Endothelial cell of umbilical vein (primary cell): ENCODE measurements at regions not wholly inside any gene's neighbourhood (a gene's known extent, or its start where the extent isn't known, plus 50 kb on each side); places are given as distances from the start of the nearest gene placed in this dataset.

Source experiments
- BruUV-seq: library from RNA; stranded (reverse); fragments of 400-500 nt; replicated peaks from 2 replicates; lab custom pipeline; 2021; lab: Mats Ljungman, UMichigan
- CTCF ChIA-PET: fragments of 300-600, 350-600 bp; sonication (Branson Sonifier 250); formaldehyde crosslinking; loops from one replicate; lab custom pipeline; 2021; ENCODE audit warnings: antibody characterized with exemption, inconsistent platforms; lab: Charles Lee
- POLR2A ChIA-PET: fragments of 300-600, 350-600 bp; sonication (Branson Sonifier 250); formaldehyde crosslinking; loops from one replicate; lab custom pipeline; 2021; ENCODE audit warnings: antibody characterized with exemption, inconsistent platforms; lab: Charles Lee
- DNase-seq: peaks from one replicate; pipeline ENCODE4 v3.0.0-alpha.2; 2011; ENCODE audit warnings: low read depth, low spot score
- FAIRE-seq: peaks from 2 replicates; lab custom pipeline; 2011; peaks lifted over from hg19 to GRCh38; lab: Jason Lieb, UNC
- H2AFZ ChIP-seq: 2 replicates; pipeline ENCODE4 v1.6.0; 2012; ENCODE audit warnings: low read depth, low read length, control low read depth, inconsistent platforms
- H3K27ac ChIP-seq: 2 replicates; pipeline ENCODE4 v1.5.1; 2011; ENCODE audit warnings: low read depth, mild to moderate bottlenecking, control low read depth, low read length, moderate library complexity; ENCODE audit not compliant: insufficient read depth
- H3K27me3 ChIP-seq, 2 experiments: 2 replicates each; pipeline versions ENCODE4 v1.6.0 to v1.6.1; 2011; ENCODE audit warnings: low read length in 2 of 2, mixed read lengths in 1 of 2; ENCODE audit not compliant: control insufficient read depth in 2 of 2, insufficient read depth in 2 of 2
- H3K36me3 ChIP-seq, 2 experiments: 2 replicates in 1 of 2; 3 replicates in 1 of 2; pipeline ENCODE4 v1.5.1; 2011; ENCODE audit warnings: low read length in 2 of 2, mild to moderate bottlenecking in 1 of 2, moderate library complexity in 1 of 2; ENCODE audit not compliant: control insufficient read depth in 2 of 2, insufficient read depth in 2 of 2; ENCODE audit errors: extremely low read depth in 1 of 2
- H3K4me1 ChIP-seq: 3 replicates; pipeline ENCODE4 v1.5.1; 2011; ENCODE audit warnings: mild to moderate bottlenecking, low read length; ENCODE audit not compliant: control insufficient read depth, insufficient read depth; ENCODE audit errors: extremely low read depth
- H3K4me2 ChIP-seq: 2 replicates; pipeline ENCODE4 v1.6.1; 2011; ENCODE audit warnings: low read length, control low read depth, mixed read lengths; ENCODE audit not compliant: insufficient read depth
- H3K4me3 ChIP-seq, 3 experiments: fragments of 200-600 bp in 1 of 3; sonication (generic), shearing (Covaris generic) in 1 of 3; replicated peaks in 1 of 3; 2 replicates each; pipeline ENCODE4 v1.5.1; 2011 to 2016; ENCODE audit warnings: control low read depth in 3 of 3, low read length in 3 of 3, mild to moderate bottlenecking in 2 of 3, inconsistent platforms in 1 of 3, low read depth in 1 of 3, moderate library complexity in 1 of 3; ENCODE audit not compliant: insufficient read depth in 1 of 3
- H3K79me2 ChIP-seq: 2 replicates; pipeline ENCODE4 v1.6.0; 2012; ENCODE audit warnings: low read length, inconsistent platforms; ENCODE audit not compliant: control insufficient read depth, insufficient read depth
- H3K9ac ChIP-seq: replicated peaks from 2 replicates; pipeline ENCODE3; 2011; ENCODE audit warnings: low read length, control low read depth; ENCODE audit not compliant: insufficient read depth; ENCODE audit errors: extremely low read depth
- H3K9me1 ChIP-seq: replicated peaks from 3 replicates; pipeline ENCODE4 v1.6.0; 2011; ENCODE audit warnings: mild to moderate bottlenecking, low read length; ENCODE audit not compliant: control insufficient read depth, insufficient read depth; ENCODE audit errors: extremely low read depth
- H3K9me3 ChIP-seq: replicated peaks from 2 replicates; pipeline ENCODE4 v1.5.1; 2012; ENCODE audit warnings: low read length, inconsistent platforms; ENCODE audit not compliant: control insufficient read depth, insufficient read depth
- H4K20me1 ChIP-seq: replicated peaks from 2 replicates; pipeline ENCODE3; 2011; ENCODE audit warnings: mild to moderate bottlenecking, low read length; ENCODE audit not compliant: control insufficient read depth, insufficient read depth; ENCODE audit errors: extremely low read depth
- EZH2 ChIP-seq: IDR thresholded peaks from 2 replicates; pipeline ENCODE4 v1.6.1; 2012; ENCODE audit warnings: borderline replicate concordance, low read depth, mild to moderate bottlenecking, moderate library complexity, low read length, inconsistent platforms; ENCODE audit not compliant: severe bottlenecking
- FOS ChIP-seq: IDR thresholded peaks from 2 replicates; pipeline ENCODE4 v1.6.1; 2011; ENCODE audit warnings: mild to moderate bottlenecking, low read length, moderate library complexity, borderline replicate concordance; ENCODE audit not compliant: insufficient read depth
- GATA2 ChIP-seq: IDR thresholded peaks from 2 replicates; pipeline ENCODE4 v1.7.0; 2011; ENCODE audit warnings: low read depth, mild to moderate bottlenecking, moderate library complexity, mixed read lengths, low read length; ENCODE audit not compliant: insufficient read length, insufficient read depth
- JUN ChIP-seq: IDR thresholded peaks from 2 replicates; pipeline ENCODE4 v1.6.1; 2011; ENCODE audit warnings: borderline replicate concordance, low read depth; ENCODE audit not compliant: insufficient read length, insufficient read depth
- MYC ChIP-seq: IDR thresholded peaks from one replicate; pipeline ENCODE4 v1.6.1; 2011; ENCODE audit warnings: mild to moderate bottlenecking, low read depth, low read length
- POLR2A ChIP-seq: IDR thresholded peaks from 2 replicates; pipeline ENCODE4 v1.6.1; 2012; ENCODE audit warnings: low read depth, mild to moderate bottlenecking, control low read depth, low read length
- POLR2AphosphoS5 ChIP-seq: IDR thresholded peaks from 2 replicates; pipeline ENCODE4 v1.6.1; 2012; ENCODE audit warnings: low read depth, mild to moderate bottlenecking, control low read depth, low read length, moderate library complexity; ENCODE audit not compliant: insufficient read depth
- dilution Hi-C: fragments of 300-500 bp; cut with MboI; formaldehyde crosslinking; loops from one replicate; pipeline ENCODE4 v1.15.0; 2019; ENCODE audit warnings: low sequenced_read_pairs; ENCODE audit not compliant: extremely low pct_ligation_motif_present
- intact Hi-C: fragments of 100-400 bp; cut with micrococcal nuclease; formaldehyde crosslinking; loops from one replicate; pipeline ENCODE4 v1.10.0; 2022
- TF ChIP-seq, protein P1 (sequence below): IDR thresholded peaks from 2 replicates; pipeline ENCODE4 v1.6.1; 2011; ENCODE audit not compliant: insufficient read depth, insufficient read length
- TF ChIP-seq, protein P2 (sequence below), 2 donors: IDR thresholded peaks; 1 replicate in 1 of 2; 2 replicates in 1 of 2; pipeline ENCODE4 v1.5.1; 2011; ENCODE audit warnings: low read length in 2 of 2, mild to moderate bottlenecking in 2 of 2, moderate library complexity in 2 of 2, control low read depth in 1 of 2, inconsistent platforms in 1 of 2, low read depth in 1 of 2; ENCODE audit not compliant: insufficient read depth in 1 of 2; ENCODE audit errors: extremely low read depth in 1 of 2

DNA sequence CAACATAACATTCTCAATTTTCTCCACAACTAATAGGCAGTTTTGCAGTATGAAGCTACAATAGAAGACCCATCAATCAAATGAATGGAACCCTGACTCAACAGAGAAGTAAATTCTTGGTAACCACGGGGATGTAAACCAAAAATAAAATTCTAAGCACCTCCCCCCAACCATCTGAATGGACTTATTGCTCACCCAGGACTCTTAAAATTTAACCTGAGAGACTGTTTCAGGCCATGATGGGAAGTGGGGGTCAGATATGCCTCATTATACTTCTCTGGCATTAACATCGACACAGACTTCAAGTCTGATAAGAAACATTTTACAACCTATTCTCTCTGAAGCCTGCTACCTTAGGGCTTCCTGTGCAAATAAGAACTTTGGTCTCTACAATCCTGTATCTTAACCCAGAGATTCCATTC is 620.9 kb downstream of the TLL1 start:
- H3K9ac ChIP-seq, result no peak overlapping the region

More for the DNA sequence above, 620.9 kb downstream of the TLL1 start:
- Histone ChIP-seq H3K9me1 (no peaks in the 10 kb centered on the region), H3K4me1 (no peaks in the 10 kb centered on the region), H3K4me3 (no peak overlapping the region), H3K27ac (no peak overlapping the region), H4K20me1 (no peaks in the 10 kb centered on the region), H3K79me2 (no peaks in the 10 kb centered on the region), H3K36me3 (no peaks in the 10 kb centered on the region), H3K9me3 (no peaks in the 10 kb centered on the region), H3K4me2 (no peak overlapping the region), H2AFZ (no peak overlapping the region), H3K27me3 (no peaks in the 10 kb centered on the region)
- POLR2A ChIA-PET, result no interaction called here
- dilution Hi-C loops (no loop called here), intact Hi-C loops (no loop called here)
- no TSS peak for BruUV-seq
- DNase-seq (no peak), FAIRE-seq (no peak)
- TF ChIP-seq MYC (no peak), FOS (no peak), JUN (no peak), GATA2 (no peak), EZH2 (no peak), POLR2AphosphoS5 (no peak), POLR2A (no peak)
- TF ChIP-seq, protein P1, sequence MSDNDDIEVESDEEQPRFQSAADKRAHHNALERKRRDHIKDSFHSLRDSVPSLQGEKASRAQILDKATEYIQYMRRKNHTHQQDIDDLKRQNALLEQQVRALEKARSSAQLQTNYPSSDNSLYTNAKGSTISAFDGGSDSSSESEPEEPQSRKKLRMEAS, result no peak
- TF ChIP-seq, protein P2, sequence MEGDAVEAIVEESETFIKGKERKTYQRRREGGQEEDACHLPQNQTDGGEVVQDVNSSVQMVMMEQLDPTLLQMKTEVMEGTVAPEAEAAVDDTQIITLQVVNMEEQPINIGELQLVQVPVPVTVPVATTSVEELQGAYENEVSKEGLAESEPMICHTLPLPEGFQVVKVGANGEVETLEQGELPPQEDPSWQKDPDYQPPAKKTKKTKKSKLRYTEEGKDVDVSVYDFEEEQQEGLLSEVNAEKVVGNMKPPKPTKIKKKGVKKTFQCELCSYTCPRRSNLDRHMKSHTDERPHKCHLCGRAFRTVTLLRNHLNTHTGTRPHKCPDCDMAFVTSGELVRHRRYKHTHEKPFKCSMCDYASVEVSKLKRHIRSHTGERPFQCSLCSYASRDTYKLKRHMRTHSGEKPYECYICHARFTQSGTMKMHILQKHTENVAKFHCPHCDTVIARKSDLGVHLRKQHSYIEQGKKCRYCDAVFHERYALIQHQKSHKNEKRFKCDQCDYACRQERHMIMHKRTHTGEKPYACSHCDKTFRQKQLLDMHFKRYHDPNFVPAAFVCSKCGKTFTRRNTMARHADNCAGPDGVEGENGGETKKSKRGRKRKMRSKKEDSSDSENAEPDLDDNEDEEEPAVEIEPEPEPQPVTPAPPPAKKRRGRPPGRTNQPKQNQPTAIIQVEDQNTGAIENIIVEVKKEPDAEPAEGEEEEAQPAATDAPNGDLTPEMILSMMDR (IDR thresholded peaks at IDR 0.05; ENCODE audit: extremely low read depth in 1 of 2, insufficient read depth in 1 of 2, low read depth in 1 of 2, low read length in 2 of 2), result no peak
- CTCF ChIA-PET, result interaction anchor here (1.7 kb wide), 1 partner anchor 11 kb away, joined by 4 read pairs; no protein-coding TSS in a partner anchor
